ENCODE measurements at regions not wholly inside any gene's neighbourhood (a gene's known extent, or its start where the extent isn't known, plus 50 kb on each side); places are given as distances from the start of the nearest gene placed in this dataset.

- H3K27me3 ChIP-seq (ENCODE audit: insufficient read depth, low read depth, severe bottlenecking) = peaks cover 2% of the 10 kb centered on the region
- peak; percentile 11 for DNase-seq
- no peak overlapping the region for H3K27ac ChIP-seq
- H3K4me3 ChIP-seq (ENCODE audit: low read depth, low read length) = no peak overlapping the region
- TF ChIP-seq CTCF (IDR thresholded peaks at IDR 0.05; ENCODE audit: low read depth, low read length) = peak; percentile 35; the same call in 1 of the 2 replicates
- no peaks in the 10 kb centered on the region for H3K9me3 ChIP-seq (ENCODE audit: severe bottlenecking)
- no peaks in the 10 kb centered on the region for H3K36me3 ChIP-seq
Measured at GRCh38 chr18:25743646-25744151, 346.7 kb downstream of the SS18 start.

GRCh38 chr18:25739376-25739775 is 351.0 kb downstream of the SS18 start:
- Histone ChIP-seq H3K4me3 (ENCODE audit: low read depth, low read length) (no peak overlapping the region), H3K27ac (no peak overlapping the region), H3K9me3 (ENCODE audit: severe bottlenecking) (no peaks in the 10 kb centered on the region), H3K27me3 (ENCODE audit: insufficient read depth, low read depth, severe bottlenecking) (peaks cover 13% of the 10 kb centered on the region), H3K36me3 (no peaks in the 10 kb centered on the region)
- no peak for DNase-seq
- TF ChIP-seq CTCF (IDR thresholded peaks at IDR 0.05; ENCODE audit: low read depth, low read length) = no peak

- no peaks in the 10 kb centered on the region for H3K36me3 ChIP-seq
- no peak overlapping the region for H3K27ac ChIP-seq
- DNase-seq = peak; percentile 40
- peaks cover 21% of the 10 kb centered on the region for H3K27me3 ChIP-seq (ENCODE audit: insufficient read depth, low read depth, severe bottlenecking)
- H3K9me3 ChIP-seq (ENCODE audit: severe bottlenecking) = no peaks in the 10 kb centered on the region
- TF ChIP-seq CTCF (IDR thresholded peaks at IDR 0.05; ENCODE audit: low read depth, low read length) = no peak
- H3K4me3 ChIP-seq (ENCODE audit: low read depth, low read length) = no peak overlapping the region
Measured at GRCh38 chr18:25737710-25738311, 352.6 kb downstream of the SS18 start.

- Histone ChIP-seq H3K9me3 (ENCODE audit: severe bottlenecking) (no peaks in the 10 kb centered on the region), H3K4me3 (ENCODE audit: low read depth, low read length) (no peak overlapping the region), H3K27ac (no peak overlapping the region), H3K27me3 (ENCODE audit: insufficient read depth, low read depth, severe bottlenecking) (peaks cover 21% of the 10 kb centered on the region), H3K36me3 (no peaks in the 10 kb centered on the region)
- DNase-seq = no peak
- TF ChIP-seq CTCF (IDR thresholded peaks at IDR 0.05; ENCODE audit: low read depth, low read length) = no peak
Measured at GRCh38 chr18:25736516-25736915, 353.9 kb downstream of the SS18 start.

GRCh38 chr18:25735459-25735858 is 355.0 kb downstream of the SS18 start:
- Histone ChIP-seq H3K27ac (no peak overlapping the region), H3K27me3 (ENCODE audit: insufficient read depth, low read depth, severe bottlenecking) (peaks cover 21% of the 10 kb centered on the region), H3K9me3 (ENCODE audit: severe bottlenecking) (peaks cover 2% of the 10 kb centered on the region), H3K36me3 (no peaks in the 10 kb centered on the region), H3K4me3 (ENCODE audit: low read depth, low read length) (no peak overlapping the region)
- TF ChIP-seq CTCF (IDR thresholded peaks at IDR 0.05; ENCODE audit: low read depth, low read length) = no peak
- DNase-seq = no peak

GRCh38 chr18:25734336-25734735 is 356.1 kb downstream of the SS18 start:
- Histone ChIP-seq H3K27me3 (ENCODE audit: insufficient read depth, low read depth, severe bottlenecking) (peaks cover 19% of the 10 kb centered on the region), H3K27ac (no peak overlapping the region), H3K4me3 (ENCODE audit: low read depth, low read length) (no peak overlapping the region), H3K36me3 (no peaks in the 10 kb centered on the region), H3K9me3 (ENCODE audit: severe bottlenecking) (peaks cover 2% of the 10 kb centered on the region)
- no peak for TF ChIP-seq CTCF (IDR thresholded peaks at IDR 0.05; ENCODE audit: low read depth, low read length)
- DNase-seq = no peak
